ENCODE measurements at regions not wholly inside any gene's neighbourhood (a gene's known extent, or its start where the extent isn't known, plus 50 kb on each side); places are given as distances from the start of the nearest gene placed in this dataset.

DNA sequence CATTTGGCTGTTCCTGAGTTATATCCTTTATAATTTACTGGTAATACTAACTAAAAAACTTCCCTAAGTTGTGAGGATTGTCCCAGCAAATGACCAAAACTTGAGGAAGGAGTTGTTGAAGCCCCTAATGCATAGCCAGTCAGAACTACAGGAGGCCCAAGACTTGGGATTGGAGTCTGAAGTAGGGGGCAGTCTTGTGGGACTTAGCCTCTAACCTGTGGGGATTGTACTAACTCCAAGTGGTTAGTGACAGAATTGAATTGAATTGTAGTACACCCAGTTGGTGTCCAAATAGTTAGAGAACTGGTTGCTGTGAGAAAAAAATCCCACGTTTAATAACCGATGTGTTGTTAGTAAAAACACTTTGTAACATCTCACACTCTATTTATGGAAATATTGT is 1506.3 kb downstream of the ADGRL3 start:
- Histone ChIP-seq H3K4me1 (ENCODE audit: insufficient read depth, low read length, poor library complexity, severe bottlenecking) (no peaks in the 10 kb centered on the region), H3K9me3 (ENCODE audit: low read depth, low read length, poor library complexity, severe bottlenecking) (no peaks in the 10 kb centered on the region), H3K27me3 (replicated peaks; ENCODE audit: insufficient read depth, low read depth, low read length, poor library complexity) (no peaks in the 10 kb centered on the region), H3K4me3 (ENCODE audit: low read depth, low read length, poor library complexity, severe bottlenecking) (no peak overlapping the region), H3K36me3 (ENCODE audit: insufficient read depth, low read length, poor library complexity, severe bottlenecking) (no peaks in the 10 kb centered on the region), H3K27ac (ENCODE audit: low read depth, low read length, poor library complexity, severe bottlenecking) (no peak overlapping the region)
- CTCF ChIA-PET = no interaction called here
- intact Hi-C loops (cut with micrococcal nuclease; ENCODE audit: unreplicated experiment) = no loop called here
- BruUV-seq (replicated peaks) = no TSS peak
- POLR2A ChIA-PET (ENCODE audit: low non-redundant PET) = no interaction called here
- no peak for DNase-seq (ENCODE audit: low spot score)
- TF ChIP-seq, protein P1, sequence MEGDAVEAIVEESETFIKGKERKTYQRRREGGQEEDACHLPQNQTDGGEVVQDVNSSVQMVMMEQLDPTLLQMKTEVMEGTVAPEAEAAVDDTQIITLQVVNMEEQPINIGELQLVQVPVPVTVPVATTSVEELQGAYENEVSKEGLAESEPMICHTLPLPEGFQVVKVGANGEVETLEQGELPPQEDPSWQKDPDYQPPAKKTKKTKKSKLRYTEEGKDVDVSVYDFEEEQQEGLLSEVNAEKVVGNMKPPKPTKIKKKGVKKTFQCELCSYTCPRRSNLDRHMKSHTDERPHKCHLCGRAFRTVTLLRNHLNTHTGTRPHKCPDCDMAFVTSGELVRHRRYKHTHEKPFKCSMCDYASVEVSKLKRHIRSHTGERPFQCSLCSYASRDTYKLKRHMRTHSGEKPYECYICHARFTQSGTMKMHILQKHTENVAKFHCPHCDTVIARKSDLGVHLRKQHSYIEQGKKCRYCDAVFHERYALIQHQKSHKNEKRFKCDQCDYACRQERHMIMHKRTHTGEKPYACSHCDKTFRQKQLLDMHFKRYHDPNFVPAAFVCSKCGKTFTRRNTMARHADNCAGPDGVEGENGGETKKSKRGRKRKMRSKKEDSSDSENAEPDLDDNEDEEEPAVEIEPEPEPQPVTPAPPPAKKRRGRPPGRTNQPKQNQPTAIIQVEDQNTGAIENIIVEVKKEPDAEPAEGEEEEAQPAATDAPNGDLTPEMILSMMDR (conservative IDR thresholded peaks at IDR 0.05; ENCODE audit: low read depth, low read length) = no peak
- TF ChIP-seq EZH2 (IDR thresholded peaks at IDR 0.05; ENCODE audit: borderline replicate concordance, low read depth, low read length, poor library complexity, severe bottlenecking) = no peak

DNA sequence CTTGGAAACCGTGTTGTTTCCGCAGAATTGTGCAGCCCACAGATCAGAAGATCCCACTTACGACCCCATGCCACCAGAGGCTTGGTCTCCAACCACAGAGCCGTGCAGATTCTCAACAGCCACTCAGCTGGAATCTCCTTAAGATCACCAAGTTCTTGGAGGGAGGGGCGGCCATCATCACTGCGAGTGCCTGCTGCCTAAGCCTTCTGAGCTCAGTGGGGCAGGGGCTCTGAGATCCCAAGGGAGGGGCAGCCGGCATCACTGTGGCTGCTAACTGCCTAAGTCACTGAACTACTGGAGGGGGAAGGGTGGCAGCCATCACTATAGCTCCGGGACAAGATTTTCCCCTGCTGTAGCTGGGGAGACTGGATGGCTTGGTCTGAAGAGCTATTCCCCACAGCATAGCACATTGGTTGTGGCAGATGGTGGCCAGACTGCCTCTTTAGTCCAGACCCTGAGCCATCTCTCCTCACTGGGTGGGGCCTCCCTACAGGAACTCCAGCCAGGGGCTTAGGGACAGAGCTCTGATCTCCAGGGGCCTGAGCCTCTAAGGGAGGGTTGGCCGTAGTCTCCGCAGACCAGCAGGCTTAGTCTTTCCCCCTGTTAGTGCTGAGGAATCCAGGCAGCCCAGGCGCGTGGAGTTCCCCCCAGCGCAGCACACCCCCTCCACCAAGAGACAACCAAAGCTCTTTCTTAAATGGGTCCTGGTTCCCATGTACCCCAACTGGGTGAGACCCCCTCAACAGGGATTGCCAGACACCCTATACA is 1483.9 kb downstream of the ADGRL3 start:
- Histone ChIP-seq H3K9me3 (ENCODE audit: low read depth, low read length, poor library complexity, severe bottlenecking) (no peaks in the 10 kb centered on the region), H3K4me1 (ENCODE audit: insufficient read depth, low read length, poor library complexity, severe bottlenecking) (no peaks in the 10 kb centered on the region), H3K4me3 (ENCODE audit: low read depth, low read length, poor library complexity, severe bottlenecking) (no peak overlapping the region), H3K27ac (ENCODE audit: low read depth, low read length, poor library complexity, severe bottlenecking) (no peak overlapping the region), H3K36me3 (ENCODE audit: insufficient read depth, low read length, poor library complexity, severe bottlenecking) (no peaks in the 10 kb centered on the region), H3K27me3 (replicated peaks; ENCODE audit: insufficient read depth, low read depth, low read length, poor library complexity) (no peaks in the 10 kb centered on the region)
- TF ChIP-seq, protein P1 (conservative IDR thresholded peaks at IDR 0.05; ENCODE audit: low read depth, low read length) = no peak
- TF ChIP-seq EZH2 (IDR thresholded peaks at IDR 0.05; ENCODE audit: borderline replicate concordance, low read depth, low read length, poor library complexity, severe bottlenecking) = no peak
- DNase-seq (ENCODE audit: low spot score) = no peak
- POLR2A ChIA-PET (ENCODE audit: low non-redundant PET) = no interaction called here
- no TSS peak for BruUV-seq (replicated peaks)
- CTCF ChIA-PET = no interaction called here
- intact Hi-C loops (cut with micrococcal nuclease; ENCODE audit: unreplicated experiment) = no loop called here

DNA sequence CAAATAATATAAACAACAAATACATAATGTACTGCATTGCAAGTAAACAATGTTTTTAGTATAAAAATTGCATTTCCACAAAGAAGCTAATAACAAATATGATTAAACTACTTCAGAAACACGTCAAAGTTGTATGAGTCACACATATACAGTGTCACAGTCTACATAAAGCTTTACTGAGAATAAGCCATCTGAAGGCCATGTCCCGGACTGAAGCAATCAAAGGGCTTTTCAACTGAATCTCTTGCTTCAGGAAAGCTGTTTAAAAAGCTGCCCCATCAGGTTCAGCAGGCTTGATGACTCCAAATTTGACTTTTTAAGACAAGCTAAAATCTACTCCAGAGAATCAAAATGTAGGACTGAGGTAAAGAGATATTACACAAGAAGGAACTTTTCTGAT is 1476.8 kb downstream of the ADGRL3 start:
- no peak overlapping the region for H3K4me3 ChIP-seq (ENCODE audit: low read depth, low read length, poor library complexity, severe bottlenecking)
- TF ChIP-seq EZH2 (IDR thresholded peaks at IDR 0.05; ENCODE audit: borderline replicate concordance, low read depth, low read length, poor library complexity, severe bottlenecking) = no peak
- TF ChIP-seq, protein P1 (conservative IDR thresholded peaks at IDR 0.05; ENCODE audit: low read depth, low read length) = no peak
- ChIA-PET CTCF (no interaction called here), POLR2A (ENCODE audit: low non-redundant PET) (interaction anchor here (0.6 kb wide), 1 partner anchor 1188 kb away, joined by 3 read pairs; no protein-coding TSS in a partner anchor)
- intact Hi-C loops (cut with micrococcal nuclease; ENCODE audit: unreplicated experiment) = no loop called here
- H3K36me3 ChIP-seq (ENCODE audit: insufficient read depth, low read length, poor library complexity, severe bottlenecking) = no peaks in the 10 kb centered on the region
- no TSS peak for BruUV-seq (replicated peaks)
- H3K9me3 ChIP-seq (ENCODE audit: low read depth, low read length, poor library complexity, severe bottlenecking) = no peaks in the 10 kb centered on the region
- no peaks in the 10 kb centered on the region for H3K27me3 ChIP-seq (replicated peaks; ENCODE audit: insufficient read depth, low read depth, low read length, poor library complexity)
- no peaks in the 10 kb centered on the region for H3K4me1 ChIP-seq (ENCODE audit: insufficient read depth, low read length, poor library complexity, severe bottlenecking)
- no peak overlapping the region for H3K27ac ChIP-seq (ENCODE audit: low read depth, low read length, poor library complexity, severe bottlenecking)
- DNase-seq (ENCODE audit: low spot score) = no peak

All from A673 (cell line).